Fibroblast of skin of back (primary cell): ENCODE measurements at regions not wholly inside any gene's neighbourhood (a gene's known extent, or its start where the extent isn't known, plus 50 kb on each side); places are given as distances from the start of the nearest gene placed in this dataset.

Source experiments
- DNase-seq: peaks from one replicate; pipeline ENCODE4 v3.0.0-alpha.2; 2013

- no peak for DNase-seq
Observed at GRCh38 chr2:10238991-10239485, 63.7 kb upstream of the HPCAL1 start.

- no peak for DNase-seq
Observed at GRCh38 chr2:10239561-10239967, 63.1 kb upstream of the HPCAL1 start.

- no peak for DNase-seq
Observed at GRCh38 chr2:10240161-10240681, 62.5 kb upstream of the HPCAL1 start.

- no peak for DNase-seq
Observed at GRCh38 chr2:10240911-10241610, 61.6 kb upstream of the HPCAL1 start.

GRCh38 chr2:10241641-10242430, 60.9 kb upstream of the HPCAL1 start:
- DNase-seq = no peak

- DNase-seq = no peak
Observed at GRCh38 chr2:10242451-10242850, 60.3 kb upstream of the HPCAL1 start.

- DNase-seq = no peak
Observed at GRCh38 chr2:10242998-10243925, 59.4 kb upstream of the HPCAL1 start.

- DNase-seq = no peak
Observed at GRCh38 chr2:10243926-10244270, 58.8 kb upstream of the HPCAL1 start.

- no peak for DNase-seq
Observed at GRCh38 chr2:10245021-10245420, 57.7 kb upstream of the HPCAL1 start.

- no peak for DNase-seq
Observed at GRCh38 chr2:10245661-10246060, 57.0 kb upstream of the HPCAL1 start.

- no peak for DNase-seq
Observed at GRCh38 chr2:10246370-10246769, 56.3 kb upstream of the HPCAL1 start.

- DNase-seq = no peak
Observed at GRCh38 chr2:10246831-10247230, 55.9 kb upstream of the HPCAL1 start.

- DNase-seq = no peak
Observed at GRCh38 chr2:10249798-10250197, 52.9 kb upstream of the HPCAL1 start.

- no peak for DNase-seq
Observed at GRCh38 chr2:10252224-10252623, 50.5 kb upstream of the HPCAL1 start.

GRCh38 chr2:10252661-10253060, 50.0 kb upstream of the HPCAL1 start:
- no peak for DNase-seq
